ENCODE measurements at regions not wholly inside any gene's neighbourhood (a gene's known extent, or its start where the extent isn't known, plus 50 kb on each side); places are given as distances from the start of the nearest gene placed in this dataset.

- TF ChIP-seq GATA2 (IDR thresholded peaks at IDR 0.05; ENCODE audit: low read depth, low read length), result no peak
- no peak for TF ChIP-seq GATA3 (IDR thresholded peaks at IDR 0.05; ENCODE audit: low read depth, low read length)
Measured at GRCh38 chr16:27636453-27637240, 86.7 kb downstream of the KATNIP start.
